Peyer's patch (tissue), 4 donors: ENCODE measurements at regions not wholly inside any gene's neighbourhood (a gene's known extent, or its start where the extent isn't known, plus 50 kb on each side); places are given as distances from the start of the nearest gene placed in this dataset.
"Not testable (repeated sequence)": the region's sequence is repeated elsewhere in the genome, so short reads cannot be mapped to it uniquely, and the experiment has no call there.

Experiments
- DNase-seq, 3 donors: peaks; one replicate each; pipeline ENCODE4 v3.0.0-alpha.2; 2017 to 2019
- H3K27ac ChIP-seq, 4 donors: fragments of 200-600 bp; sonication (generic); one replicate each; pipeline ENCODE4 v1.5.1; 2016 to 2019
- H3K27me3 ChIP-seq, 2 donors: fragments of 200-600 bp; sonication (generic); one replicate each; pipeline ENCODE4 v1.5.1; 2019
- H3K36me3 ChIP-seq, 3 donors: fragments of 200-600 bp; sonication (generic); one replicate each; pipeline ENCODE4 v1.5.1; 2016 to 2019
- H3K4me1 ChIP-seq, 4 donors: fragments of 200-600 bp; sonication (generic); one replicate each; pipeline ENCODE4 v1.5.1; 2016 to 2019
- H3K4me3 ChIP-seq, 4 donors: fragments of 200-600 bp; sonication (generic); 1 replicate in 3 of 4; 2 replicates in 1 of 4; pipeline ENCODE4 v1.5.1; 2016 to 2019; ENCODE audit warnings: mild to moderate bottlenecking in 1 of 4
- H3K9me3 ChIP-seq, 4 donors: fragments of 200-600 bp; sonication (generic); one replicate each; pipeline ENCODE4 v1.5.1; 2016 to 2019; ENCODE audit warnings: mild to moderate bottlenecking in 1 of 4
- POLR2A ChIP-seq, 2 donors: fragments of 450-650 bp; IDR thresholded peaks; one replicate each; pipeline ENCODE4 v1.5.1; 2017; ENCODE audit warnings: antibody characterized with exemption in 2 of 2, mild to moderate bottlenecking in 2 of 2, moderate library complexity in 2 of 2
- TF ChIP-seq, protein P1 (sequence below), 6 experiments: fragments of 450-650 bp in 4 of 6; fragments of 200-600 bp in 2 of 6; sonication (generic) in 1 of 6; IDR thresholded peaks; one replicate each; pipeline ENCODE4 v1.5.1; 2017 to 2019; ENCODE audit warnings: antibody characterized with exemption in 6 of 6, mild to moderate bottlenecking in 3 of 6, moderate library complexity in 1 of 6

DNA sequence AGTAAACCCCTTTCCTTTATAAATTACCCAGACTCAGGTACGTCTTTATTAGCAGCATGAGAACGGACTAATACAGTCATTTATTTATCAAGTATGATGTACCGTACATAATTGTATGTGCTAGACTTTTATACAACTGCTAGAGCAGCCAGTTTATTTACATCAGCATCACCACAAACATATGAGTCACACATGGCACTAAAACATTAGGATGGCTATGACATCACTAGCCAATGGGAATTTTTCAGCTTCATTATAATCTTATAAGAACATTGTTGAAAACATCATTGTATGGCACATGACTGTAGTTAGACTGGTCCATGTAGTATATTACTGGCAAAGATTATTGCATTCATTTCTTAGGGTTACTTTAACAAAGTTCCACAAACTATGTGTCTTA, 121.7 kb downstream of the ZMAT3 start:
- Histone ChIP-seq H3K4me1 (no peaks in the 10 kb centered on the region), H3K27me3 (no peaks in the 10 kb centered on the region), H3K4me3 (no peak overlapping the region), H3K36me3 (no peaks in the 10 kb centered on the region), H3K9me3 (no peaks in the 10 kb centered on the region), H3K27ac (no peak overlapping the region)
- DNase-seq = no peak
- no peak for TF ChIP-seq POLR2A (IDR thresholded peaks at IDR 0.05)
- TF ChIP-seq, protein P1, sequence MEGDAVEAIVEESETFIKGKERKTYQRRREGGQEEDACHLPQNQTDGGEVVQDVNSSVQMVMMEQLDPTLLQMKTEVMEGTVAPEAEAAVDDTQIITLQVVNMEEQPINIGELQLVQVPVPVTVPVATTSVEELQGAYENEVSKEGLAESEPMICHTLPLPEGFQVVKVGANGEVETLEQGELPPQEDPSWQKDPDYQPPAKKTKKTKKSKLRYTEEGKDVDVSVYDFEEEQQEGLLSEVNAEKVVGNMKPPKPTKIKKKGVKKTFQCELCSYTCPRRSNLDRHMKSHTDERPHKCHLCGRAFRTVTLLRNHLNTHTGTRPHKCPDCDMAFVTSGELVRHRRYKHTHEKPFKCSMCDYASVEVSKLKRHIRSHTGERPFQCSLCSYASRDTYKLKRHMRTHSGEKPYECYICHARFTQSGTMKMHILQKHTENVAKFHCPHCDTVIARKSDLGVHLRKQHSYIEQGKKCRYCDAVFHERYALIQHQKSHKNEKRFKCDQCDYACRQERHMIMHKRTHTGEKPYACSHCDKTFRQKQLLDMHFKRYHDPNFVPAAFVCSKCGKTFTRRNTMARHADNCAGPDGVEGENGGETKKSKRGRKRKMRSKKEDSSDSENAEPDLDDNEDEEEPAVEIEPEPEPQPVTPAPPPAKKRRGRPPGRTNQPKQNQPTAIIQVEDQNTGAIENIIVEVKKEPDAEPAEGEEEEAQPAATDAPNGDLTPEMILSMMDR (IDR thresholded peaks at IDR 0.05) = no peak

DNA sequence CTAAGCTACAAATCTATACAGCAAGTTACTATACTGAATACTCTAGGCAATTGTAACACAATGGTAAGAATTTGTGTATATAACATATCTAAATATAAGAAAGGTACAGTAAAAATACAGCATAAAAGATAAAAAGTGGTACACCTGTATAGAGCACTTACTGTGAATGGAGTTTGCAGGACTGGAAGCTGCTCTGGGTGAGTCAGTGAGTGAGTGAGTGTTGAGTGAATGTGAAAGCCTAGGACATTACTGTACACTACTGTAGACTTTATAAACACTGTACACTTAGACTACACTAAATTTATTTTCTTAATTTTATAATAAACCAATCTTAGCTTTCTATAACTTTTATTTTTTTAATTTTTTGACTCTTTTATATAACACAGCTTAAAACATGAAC, 123.1 kb downstream of the ZMAT3 start:
- H3K27ac ChIP-seq = no peak overlapping the region
- no peaks in the 10 kb centered on the region for H3K36me3 ChIP-seq
- H3K4me3 ChIP-seq = no peak overlapping the region
- TF ChIP-seq POLR2A (IDR thresholded peaks at IDR 0.05) = no peak
- TF ChIP-seq, protein P1 (IDR thresholded peaks at IDR 0.05) = no peak
- H3K27me3 ChIP-seq = no peaks in the 10 kb centered on the region
- no peak for DNase-seq
- H3K4me1 ChIP-seq = no peaks in the 10 kb centered on the region
- H3K9me3 ChIP-seq = no peaks in the 10 kb centered on the region

DNA sequence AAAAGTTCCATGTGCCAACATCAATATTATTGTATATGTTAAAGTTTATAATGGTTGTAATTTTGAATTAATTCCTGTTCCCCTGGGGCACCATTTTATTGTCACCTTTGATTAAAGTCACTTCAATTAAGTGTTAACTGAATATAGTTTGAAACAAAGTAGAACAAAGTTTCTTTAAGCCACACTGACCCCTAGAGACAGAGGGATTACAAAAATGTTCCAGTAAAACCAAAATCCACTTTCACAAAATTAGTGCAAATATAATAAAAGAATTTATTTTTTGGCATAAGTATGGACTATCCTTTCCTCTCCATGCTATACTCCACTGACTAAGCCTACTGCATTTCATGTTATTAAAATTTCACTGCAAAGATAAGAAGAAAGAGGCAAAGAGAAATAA, 123.9 kb downstream of the ZMAT3 start:
- TF ChIP-seq POLR2A (IDR thresholded peaks at IDR 0.05) = no peak
- TF ChIP-seq, protein P1 (IDR thresholded peaks at IDR 0.05) = no peak
- no peak overlapping the region for H3K27ac ChIP-seq
- no peaks in the 10 kb centered on the region for H3K36me3 ChIP-seq
- DNase-seq = no peak
- H3K9me3 ChIP-seq = no peaks in the 10 kb centered on the region
- H3K4me3 ChIP-seq = no peak overlapping the region
- no peaks in the 10 kb centered on the region for H3K27me3 ChIP-seq
- H3K4me1 ChIP-seq = no peaks in the 10 kb centered on the region

DNA sequence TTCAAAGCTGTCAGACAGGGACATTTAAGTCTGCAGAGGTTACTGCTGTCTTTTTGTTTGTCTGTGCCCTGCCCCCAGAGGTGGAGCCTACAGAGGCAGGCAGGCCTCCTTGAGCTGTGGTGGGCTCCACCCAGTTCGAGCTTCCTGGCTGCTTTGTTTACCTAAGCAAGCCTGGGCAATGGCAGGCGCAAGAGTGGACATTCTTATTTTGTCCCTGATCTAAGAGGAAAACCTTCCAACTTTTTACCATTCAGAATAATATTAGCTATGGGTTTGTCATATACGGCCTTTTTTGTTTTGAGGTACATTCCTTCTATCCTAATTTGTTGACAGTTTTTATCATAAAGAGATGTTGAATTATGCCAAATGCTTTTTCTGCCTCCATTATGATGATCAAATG, 129.3 kb downstream of the ZMAT3 start:
- not testable (repeated sequence) for H3K36me3 ChIP-seq, H3K4me3 ChIP-seq, H3K9me3 ChIP-seq, DNase-seq, H3K27me3 ChIP-seq, H3K27ac ChIP-seq, H3K4me1 ChIP-seq

DNA sequence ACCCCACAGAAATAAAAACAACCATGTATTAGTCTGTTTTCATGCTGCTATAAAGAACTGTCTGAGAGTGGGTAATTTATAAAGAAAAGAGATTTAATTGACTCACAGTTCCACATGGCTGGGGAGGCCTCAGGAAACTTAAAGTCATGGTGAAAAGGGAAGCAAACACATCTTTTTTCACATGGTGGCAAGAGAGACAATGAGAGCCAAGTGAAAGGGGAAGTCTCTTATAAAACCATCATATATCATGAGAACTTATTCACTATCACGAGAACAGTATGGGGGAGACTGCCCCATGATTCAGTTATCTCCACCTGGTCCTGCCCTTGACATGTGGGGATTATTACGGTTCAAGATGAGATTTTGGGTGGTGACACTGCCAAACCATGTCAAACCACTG, 141.5 kb downstream of the ZMAT3 start:
- Histone ChIP-seq H3K27me3 (no peaks in the 10 kb centered on the region), H3K4me3 (no peak overlapping the region), H3K36me3 (no peaks in the 10 kb centered on the region), H3K27ac (no peak overlapping the region), H3K4me1 (no peaks in the 10 kb centered on the region), H3K9me3 (no peaks in the 10 kb centered on the region)
- TF ChIP-seq, protein P1 (IDR thresholded peaks at IDR 0.05) = no peak
- TF ChIP-seq POLR2A (IDR thresholded peaks at IDR 0.05) = no peak
- DNase-seq = no peak

DNA sequence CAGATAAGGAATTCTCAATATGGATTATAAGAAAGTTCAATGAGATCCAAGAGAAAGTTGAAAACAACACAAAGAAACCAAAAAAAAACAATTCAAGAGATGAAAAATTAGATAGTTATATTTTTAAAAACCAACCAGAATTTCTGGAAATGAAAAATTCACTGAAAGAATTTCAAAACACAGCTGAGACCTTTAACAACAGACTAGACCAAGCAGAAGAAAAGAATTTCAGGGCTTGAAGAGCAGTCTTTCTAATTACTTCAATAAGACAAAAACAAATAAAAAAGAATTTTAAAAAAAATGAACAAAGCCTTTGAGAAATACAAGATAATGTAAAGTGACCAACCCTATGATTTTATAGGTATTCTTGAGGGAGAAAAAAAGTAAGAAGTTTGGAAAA, 155.4 kb downstream of the ZMAT3 start:
- Histone ChIP-seq H3K4me1 (no peaks in the 10 kb centered on the region), H3K9me3 (no peaks in the 10 kb centered on the region), H3K27ac (no peak overlapping the region), H3K36me3 (no peaks in the 10 kb centered on the region), H3K4me3 (no peak overlapping the region), H3K27me3 (no peaks in the 10 kb centered on the region)
- DNase-seq = no peak
- no peak for TF ChIP-seq POLR2A (IDR thresholded peaks at IDR 0.05)
- TF ChIP-seq, protein P1 (IDR thresholded peaks at IDR 0.05) = no peak
